Small intestine (tissue), 7 donors: ENCODE measurements at regions not wholly inside any gene's neighbourhood (a gene's known extent, or its start where the extent isn't known, plus 50 kb on each side); places are given as distances from the start of the nearest gene placed in this dataset.

Source experiments
- DNase-seq, 2 donors: peaks; one replicate each; pipeline versions ENCODE4 v3.0.0 to v3.0.0-alpha.2; 2013
- FAIRE-seq: peaks from 2 replicates; lab custom pipeline; 2012; peaks lifted over from hg19 to GRCh38; lab: Jason Lieb, UNC
- H3K27ac ChIP-seq, 3 donors: one replicate each; pipeline ENCODE4 v1.5.1; 2013; ENCODE audit warnings: low read length in 2 of 3, mild to moderate bottlenecking in 2 of 3, control low read depth in 1 of 3, inconsistent platforms in 1 of 3, low read depth in 1 of 3, moderate library complexity in 1 of 3
- H3K27me3 ChIP-seq, 3 donors: one replicate each; pipeline ENCODE4 v1.6.1; 2013; ENCODE audit warnings: low read length in 3 of 3, inconsistent platforms in 1 of 3; ENCODE audit not compliant: control insufficient read depth in 3 of 3, insufficient read depth in 3 of 3
- H3K36me3 ChIP-seq, 3 donors: one replicate each; pipeline ENCODE4 v1.6.1; 2013; ENCODE audit warnings: low read length in 3 of 3, inconsistent platforms in 1 of 3, low read depth in 1 of 3, mild to moderate bottlenecking in 1 of 3, moderate library complexity in 1 of 3; ENCODE audit not compliant: control insufficient read depth in 3 of 3, insufficient read depth in 2 of 3
- H3K4me1 ChIP-seq, 3 donors: one replicate each; pipeline ENCODE4 v1.6.1; 2013; ENCODE audit warnings: low read length in 2 of 3, inconsistent platforms in 1 of 3, low read depth in 1 of 3, mild to moderate bottlenecking in 1 of 3, moderate library complexity in 1 of 3; ENCODE audit not compliant: control insufficient read depth in 3 of 3, insufficient read depth in 2 of 3
- H3K4me3 ChIP-seq, 3 donors: one replicate each; pipeline ENCODE4 v1.5.1; 2013; ENCODE audit warnings: low read length in 3 of 3, control low read depth in 1 of 3, inconsistent platforms in 1 of 3, low read depth in 1 of 3, mild to moderate bottlenecking in 1 of 3, moderate library complexity in 1 of 3
- H3K9me3 ChIP-seq, 2 donors: one replicate each; pipeline ENCODE4 v1.6.1; 2013; ENCODE audit warnings: low read depth in 1 of 2, low read length in 1 of 2; ENCODE audit not compliant: control insufficient read depth in 2 of 2, insufficient read depth in 1 of 2
- WGBS, 3 donors: extraction: QIAGEN DNeasy Blood & Tissue Kit; methylation state at CpG; one replicate each; pipeline ENCODE4 v1.1.7; 2013; 5-methylcytosine and 5-hydroxymethylcytosine counted together
- donor health status: healthy with polysubstance abuse.
- donor health status: control.
- donor health status: control.
- donor health status: Bipolar disorder and iron deficiency.
- donor health status: healthy.

DNA sequence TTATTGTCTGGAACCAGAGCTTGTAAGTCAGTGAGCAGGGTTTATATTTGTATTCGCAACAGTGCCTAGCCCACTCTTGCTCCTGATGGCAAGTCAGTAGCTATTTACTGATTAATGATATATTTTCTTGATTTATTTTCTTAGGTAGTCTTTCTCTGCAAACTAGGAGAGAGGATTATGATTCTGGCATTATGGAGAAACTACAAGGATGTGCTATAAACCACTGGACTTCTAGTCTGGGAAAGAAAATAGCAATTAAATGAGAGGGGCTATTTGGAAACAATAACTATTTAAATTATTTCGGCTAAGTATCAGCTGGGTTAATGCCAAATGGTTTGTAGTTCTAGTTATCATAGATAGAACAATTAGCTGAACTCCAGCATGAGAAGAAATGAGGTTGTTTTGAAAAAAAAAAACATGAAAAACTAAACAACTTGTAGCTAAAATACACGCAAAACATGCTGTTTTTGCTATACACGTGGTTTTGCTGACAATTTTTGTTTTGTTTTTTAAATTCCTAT is 304.9 kb upstream of the TCF21 start:
- no peaks in the 10 kb centered on the region for H3K36me3 ChIP-seq
- no peak for DNase-seq
- 66 to 79% (median 68%) methylated on average over 4 of the region's 4 CpGs for WGBS, 3 donors
- H3K9me3 ChIP-seq: no peaks in the 10 kb centered on the region
- no peak overlapping the region for H3K27ac ChIP-seq
- H3K4me1 ChIP-seq: no peaks in the 10 kb centered on the region
- no peak for FAIRE-seq
- no peaks in the 10 kb centered on the region for H3K27me3 ChIP-seq
- H3K4me3 ChIP-seq: no peak overlapping the region

DNA sequence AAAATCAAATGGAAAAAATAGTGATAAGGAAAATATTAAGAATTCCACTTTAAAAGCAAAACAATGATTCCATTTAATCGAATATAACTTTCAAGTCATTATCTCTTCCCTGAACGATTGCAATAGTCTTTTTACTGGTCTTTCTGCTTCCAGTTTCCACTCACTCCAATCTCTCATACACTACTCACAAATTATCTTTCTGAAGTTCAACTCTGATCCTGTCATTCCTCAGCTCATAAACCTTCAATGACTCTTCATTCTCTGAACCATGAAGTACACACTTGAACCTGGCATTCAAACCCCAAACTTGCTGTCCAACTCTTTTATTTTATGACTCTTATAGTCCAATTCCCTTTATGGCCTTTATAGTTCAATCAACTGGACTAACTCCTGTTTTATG is 304.1 kb upstream of the TCF21 start:
- no peak overlapping the region for H3K4me3 ChIP-seq
- no peaks in the 10 kb centered on the region for H3K9me3 ChIP-seq
- H3K27me3 ChIP-seq: no peaks in the 10 kb centered on the region
- H3K27ac ChIP-seq: no peak overlapping the region
- no peaks in the 10 kb centered on the region for H3K4me1 ChIP-seq
- FAIRE-seq (no peak), DNase-seq (no peak)
- no peaks in the 10 kb centered on the region for H3K36me3 ChIP-seq
- 54 to 62% (median 56%) methylated on average over 2 of the region's 2 CpGs for WGBS, 3 donors

DNA sequence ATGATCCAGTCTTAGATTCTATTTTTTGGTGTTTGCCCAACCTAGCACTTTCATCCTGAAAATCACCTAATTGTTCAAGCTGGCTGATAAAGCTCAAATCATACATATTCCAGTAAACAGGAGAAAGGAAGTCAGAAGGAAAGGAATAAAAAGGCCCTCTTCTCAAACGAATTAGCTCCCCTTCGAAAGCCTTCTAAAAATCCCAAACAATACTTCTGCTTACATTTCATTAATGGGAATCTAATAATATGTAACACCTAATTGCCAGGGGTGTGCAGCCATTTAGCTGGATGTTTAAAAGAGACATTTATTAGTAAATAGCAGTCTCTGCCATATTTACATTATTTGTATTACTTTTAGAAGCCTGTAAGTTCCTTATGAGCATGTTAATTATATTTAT is 302.9 kb upstream of the TCF21 start:
- no peaks in the 10 kb centered on the region for H3K9me3 ChIP-seq
- no peaks in the 10 kb centered on the region for H3K27me3 ChIP-seq
- H3K4me1 ChIP-seq: no peaks in the 10 kb centered on the region
- FAIRE-seq (no peak), DNase-seq (no peak)
- H3K27ac ChIP-seq: no peak overlapping the region
- 57 to 67% (median 63%) methylated on average over 2 of the region's 2 CpGs for WGBS, 3 donors
- no peaks in the 10 kb centered on the region for H3K36me3 ChIP-seq
- H3K4me3 ChIP-seq: no peak overlapping the region

- Histone ChIP-seq H3K27ac (no peak overlapping the region), H3K36me3 (no peaks in the 10 kb centered on the region), H3K4me3 (no peak overlapping the region), H3K4me1 (no peaks in the 10 kb centered on the region), H3K9me3 (no peaks in the 10 kb centered on the region), H3K27me3 (no peaks in the 10 kb centered on the region)
- DNase-seq (no peak), FAIRE-seq (no peak)
- 62 to 87% (median 86%) methylated on average over 2 of the region's 2 CpGs for WGBS, 3 donors
These were observed 301.3 kb upstream of the TCF21 start for GRCh38 chr6:133587546-133588160.

DNA sequence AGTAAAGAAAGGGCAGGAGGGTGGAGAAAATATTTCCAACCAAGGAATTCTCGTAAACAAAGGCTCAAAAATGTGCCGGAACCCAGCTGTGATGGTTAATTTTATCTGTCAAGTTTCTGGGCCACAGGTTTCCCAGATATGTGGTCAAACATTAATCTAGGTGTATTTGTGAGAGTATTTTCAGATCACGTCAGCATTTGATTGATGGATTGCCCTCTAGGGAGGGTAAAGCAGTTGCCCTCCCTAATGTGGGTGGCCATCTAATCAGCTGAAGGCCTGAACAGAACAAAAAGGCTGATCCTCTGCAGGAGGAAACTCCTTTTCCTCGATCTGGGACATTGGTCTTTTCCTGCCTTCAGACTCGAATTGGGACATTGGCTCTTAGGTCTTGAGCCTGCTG is 298.7 kb upstream of the TCF21 start:
- Histone ChIP-seq H3K4me1 (no peaks in the 10 kb centered on the region), H3K27ac (no peak overlapping the region), H3K36me3 (no peaks in the 10 kb centered on the region), H3K4me3 (no peak overlapping the region), H3K27me3 (no peaks in the 10 kb centered on the region), H3K9me3 (no peaks in the 10 kb centered on the region)
- FAIRE-seq: no peak
- no peak for DNase-seq
- 22 to 61% (median 31%) methylated on average over 5 of the region's 5 CpGs for WGBS, 3 donors

DNA sequence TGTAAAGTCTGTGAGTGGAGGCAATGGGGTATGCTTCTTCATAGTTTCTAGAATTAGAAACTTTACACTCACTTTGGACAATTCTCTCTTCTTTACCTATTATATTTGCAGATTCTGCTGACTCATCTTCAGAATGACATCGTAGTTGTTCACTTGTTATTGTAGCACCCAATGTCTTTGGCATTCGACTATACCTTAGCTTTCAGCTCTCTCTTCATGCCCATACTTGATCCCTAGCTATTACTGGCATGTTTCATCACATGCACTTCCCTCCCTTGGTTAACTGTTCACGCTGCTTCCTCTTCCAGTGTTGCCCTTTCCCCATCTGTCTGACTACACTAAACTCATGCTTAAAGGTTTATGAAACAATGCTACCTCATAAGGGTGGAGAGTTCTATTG is 298.1 kb upstream of the TCF21 start:
- Histone ChIP-seq H3K4me1 (no peaks in the 10 kb centered on the region), H3K4me3 (no peak overlapping the region), H3K27ac (no peak overlapping the region), H3K9me3 (no peaks in the 10 kb centered on the region), H3K36me3 (no peaks in the 10 kb centered on the region), H3K27me3 (no peaks in the 10 kb centered on the region)
- FAIRE-seq (no peak), DNase-seq (no peak)
- WGBS, 3 donors: 68 to 79% (median 77%) methylated on average over 3 of the region's 3 CpGs

GRCh38 chr6:133591275-133591674 is 297.6 kb upstream of the TCF21 start:
- Histone ChIP-seq H3K9me3 (no peaks in the 10 kb centered on the region), H3K4me3 (no peak overlapping the region), H3K4me1 (no peaks in the 10 kb centered on the region), H3K27me3 (no peaks in the 10 kb centered on the region), H3K27ac (no peak overlapping the region), H3K36me3 (no peaks in the 10 kb centered on the region)
- DNase-seq: no peak
- FAIRE-seq: no peak
- 63 to 82% (median 72%) methylated on average over 1 of the region's 1 CpG for WGBS, 3 donors

- no peaks in the 10 kb centered on the region for H3K27me3 ChIP-seq
- H3K36me3 ChIP-seq: no peaks in the 10 kb centered on the region
- no peaks in the 10 kb centered on the region for H3K4me1 ChIP-seq
- 65 to 81% (median 70%) methylated on average over 8 of the region's 8 CpGs for WGBS, 3 donors
- H3K4me3 ChIP-seq: no peak overlapping the region
- no peak for FAIRE-seq
- no peaks in the 10 kb centered on the region for H3K9me3 ChIP-seq
- DNase-seq: no peak
- no peak overlapping the region for H3K27ac ChIP-seq
These were observed 294.2 kb upstream of the TCF21 start for GRCh38 chr6:133594652-133595110.
